ENCODE measurements at regions not wholly inside any gene's neighbourhood (a gene's known extent, or its start where the extent isn't known, plus 50 kb on each side); places are given as distances from the start of the nearest gene placed in this dataset.

- TF ChIP-seq, protein P1, sequence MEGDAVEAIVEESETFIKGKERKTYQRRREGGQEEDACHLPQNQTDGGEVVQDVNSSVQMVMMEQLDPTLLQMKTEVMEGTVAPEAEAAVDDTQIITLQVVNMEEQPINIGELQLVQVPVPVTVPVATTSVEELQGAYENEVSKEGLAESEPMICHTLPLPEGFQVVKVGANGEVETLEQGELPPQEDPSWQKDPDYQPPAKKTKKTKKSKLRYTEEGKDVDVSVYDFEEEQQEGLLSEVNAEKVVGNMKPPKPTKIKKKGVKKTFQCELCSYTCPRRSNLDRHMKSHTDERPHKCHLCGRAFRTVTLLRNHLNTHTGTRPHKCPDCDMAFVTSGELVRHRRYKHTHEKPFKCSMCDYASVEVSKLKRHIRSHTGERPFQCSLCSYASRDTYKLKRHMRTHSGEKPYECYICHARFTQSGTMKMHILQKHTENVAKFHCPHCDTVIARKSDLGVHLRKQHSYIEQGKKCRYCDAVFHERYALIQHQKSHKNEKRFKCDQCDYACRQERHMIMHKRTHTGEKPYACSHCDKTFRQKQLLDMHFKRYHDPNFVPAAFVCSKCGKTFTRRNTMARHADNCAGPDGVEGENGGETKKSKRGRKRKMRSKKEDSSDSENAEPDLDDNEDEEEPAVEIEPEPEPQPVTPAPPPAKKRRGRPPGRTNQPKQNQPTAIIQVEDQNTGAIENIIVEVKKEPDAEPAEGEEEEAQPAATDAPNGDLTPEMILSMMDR (IDR thresholded peaks at IDR 0.05; ENCODE audit: borderline replicate concordance, extremely low read depth, insufficient read depth), result no peak
- FAIRE-seq (no peak), DNase-seq (no peak)
- H3K4me1 ChIP-seq (ENCODE audit: control insufficient read depth in 2 of 3, insufficient read depth in 2 of 3, low read depth in 1 of 3, low read length in 3 of 3), result no peaks in the 10 kb centered on the region
- no peaks in the 10 kb centered on the region for H3K27me3 ChIP-seq (ENCODE audit: control insufficient read depth, insufficient read depth, low read length)
- no peaks in the 10 kb centered on the region for H3K9me3 ChIP-seq (ENCODE audit: control insufficient read depth in 2 of 3, insufficient read depth in 1 of 3, low read length in 3 of 3)
- no peak overlapping the region for H3K27ac ChIP-seq (ENCODE audit: low read depth in 2 of 2, low read length in 2 of 2)
- H3K9ac ChIP-seq (ENCODE audit: low read length in 3 of 3), result no peak overlapping the region
- H3K4me3 ChIP-seq (ENCODE audit: low read length in 3 of 3), result no peak overlapping the region
- no peaks in the 10 kb centered on the region for H3K36me3 ChIP-seq (ENCODE audit: control insufficient read depth in 2 of 3, insufficient read depth in 3 of 3, low read length in 3 of 3)
- intact Hi-C loops (cut with DNase I), result no loop called here
Measured at GRCh38 chrX:142001934-142002333, 98.2 kb downstream of the MAGEC1 start.

GRCh38 chrX:141989815-141990214 is 86.1 kb downstream of the MAGEC1 start:
- peak in 2 of 5 donors; percentile 1 to 9 for DNase-seq
- intact Hi-C loops (cut with DNase I), result no loop called here
- H3K27me3 ChIP-seq (ENCODE audit: control insufficient read depth, insufficient read depth, low read length), result no peaks in the 10 kb centered on the region
- no peak overlapping the region for H3K4me3 ChIP-seq (ENCODE audit: low read length in 3 of 3)
- no peaks in the 10 kb centered on the region for H3K9me3 ChIP-seq (ENCODE audit: control insufficient read depth in 2 of 3, insufficient read depth in 1 of 3, low read length in 3 of 3)
- H3K36me3 ChIP-seq (ENCODE audit: control insufficient read depth in 2 of 3, insufficient read depth in 3 of 3, low read length in 3 of 3), result no peaks in the 10 kb centered on the region
- no peak overlapping the region for H3K9ac ChIP-seq (ENCODE audit: low read length in 3 of 3)
- TF ChIP-seq, protein P1 (IDR thresholded peaks at IDR 0.05; ENCODE audit: borderline replicate concordance, extremely low read depth, insufficient read depth), result no peak
- no peak for FAIRE-seq
- H3K4me1 ChIP-seq (ENCODE audit: control insufficient read depth in 2 of 3, insufficient read depth in 2 of 3, low read depth in 1 of 3, low read length in 3 of 3), result no peaks in the 10 kb centered on the region
- no peak overlapping the region for H3K27ac ChIP-seq (ENCODE audit: low read depth in 2 of 2, low read length in 2 of 2)

DNA sequence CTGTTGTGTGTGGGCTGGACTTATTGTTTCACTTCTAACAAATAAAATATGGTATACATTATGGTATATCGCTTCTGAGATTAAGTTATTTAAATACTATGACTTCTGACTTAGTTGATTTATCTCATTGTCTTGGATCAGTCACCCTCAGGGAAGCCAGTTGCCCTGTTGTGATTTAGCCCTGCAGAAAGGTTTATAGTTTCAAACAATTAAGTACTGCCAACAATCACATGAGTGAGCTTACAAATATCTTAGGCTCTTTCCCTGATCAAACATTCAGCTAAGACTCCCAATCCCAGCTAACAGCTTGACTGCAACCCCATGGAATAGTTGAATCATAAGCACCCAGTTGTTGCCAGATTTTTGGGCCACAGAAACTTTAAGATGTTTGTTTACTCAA is 85.4 kb downstream of the MAGEC1 start:
- no peak overlapping the region for H3K9ac ChIP-seq (ENCODE audit: low read length in 3 of 3)
- H3K36me3 ChIP-seq (ENCODE audit: control insufficient read depth in 2 of 3, insufficient read depth in 3 of 3, low read length in 3 of 3), result no peaks in the 10 kb centered on the region
- no peak overlapping the region for H3K27ac ChIP-seq (ENCODE audit: low read depth in 2 of 2, low read length in 2 of 2)
- H3K4me1 ChIP-seq (ENCODE audit: control insufficient read depth in 2 of 3, insufficient read depth in 2 of 3, low read depth in 1 of 3, low read length in 3 of 3), result no peaks in the 10 kb centered on the region
- no peaks in the 10 kb centered on the region for H3K27me3 ChIP-seq (ENCODE audit: control insufficient read depth, insufficient read depth, low read length)
- TF ChIP-seq, protein P1 (IDR thresholded peaks at IDR 0.05; ENCODE audit: borderline replicate concordance, extremely low read depth, insufficient read depth), result no peak
- no peak overlapping the region for H3K4me3 ChIP-seq (ENCODE audit: low read length in 3 of 3)
- FAIRE-seq (no peak), DNase-seq (peak in 2 of 5 donors; percentile 2 to 3)
- intact Hi-C loops (cut with DNase I), result no loop called here
- H3K9me3 ChIP-seq (ENCODE audit: control insufficient read depth in 2 of 3, insufficient read depth in 1 of 3, low read length in 3 of 3), result no peaks in the 10 kb centered on the region

GRCh38 chrX:141982296-141982695 is 78.6 kb downstream of the MAGEC1 start:
- H3K27me3 ChIP-seq (ENCODE audit: control insufficient read depth, insufficient read depth, low read length), result no peaks in the 10 kb centered on the region
- H3K9ac ChIP-seq (ENCODE audit: low read length in 3 of 3), result no peak overlapping the region
- intact Hi-C loops (cut with DNase I), result no loop called here
- no peak overlapping the region for H3K4me3 ChIP-seq (ENCODE audit: low read length in 3 of 3)
- DNase-seq, result no peak
- FAIRE-seq, result no peak
- TF ChIP-seq, protein P1 (IDR thresholded peaks at IDR 0.05; ENCODE audit: borderline replicate concordance, extremely low read depth, insufficient read depth), result no peak
- no peaks in the 10 kb centered on the region for H3K4me1 ChIP-seq (ENCODE audit: control insufficient read depth in 2 of 3, insufficient read depth in 2 of 3, low read depth in 1 of 3, low read length in 3 of 3)
- H3K9me3 ChIP-seq (ENCODE audit: control insufficient read depth in 2 of 3, insufficient read depth in 1 of 3, low read length in 3 of 3), result no peaks in the 10 kb centered on the region
- H3K36me3 ChIP-seq (ENCODE audit: control insufficient read depth in 2 of 3, insufficient read depth in 3 of 3, low read length in 3 of 3), result no peaks in the 10 kb centered on the region
- H3K27ac ChIP-seq (ENCODE audit: low read depth in 2 of 2, low read length in 2 of 2), result no peak overlapping the region
